HCT116 (cell line): ENCODE measurements at regions not wholly inside any gene's neighbourhood (a gene's known extent, or its start where the extent isn't known, plus 50 kb on each side); places are given as distances from the start of the nearest gene placed in this dataset.

Experiments
- ATAC-seq: fragments of 200-7000 bp; cut with Tn5 transposase; 2 replicates; pipeline ENCODE4 v1.9.1; 2020; ENCODE audit warnings: mild to moderate bottlenecking, moderate library complexity
- BruUV-seq: library from RNA; stranded (reverse); fragments of 400-500 nt; replicated peaks from 2 replicates; lab custom pipeline; 2021; lab: Mats Ljungman, UMichigan
- CTCF ChIA-PET: fragments of 300-600 bp; sonication (Branson Sonifier 250); formaldehyde crosslinking; loops from one replicate; lab custom pipeline; 2021; ENCODE audit warnings: antibody characterized with exemption; lab: Charles Lee
- POLR2A ChIA-PET: fragments of 300-600, 350-600 bp; sonication (Branson Sonifier 250); formaldehyde crosslinking; loops from one replicate; lab custom pipeline; 2021; ENCODE audit warnings: antibody characterized with exemption; lab: Charles Lee
- RAD21 ChIA-PET, 2 experiments: fragments of 300-600 bp; sonication (Branson Sonifier 250); formaldehyde crosslinking; loops; one replicate each; lab custom pipeline; 2023; ENCODE audit warnings: low total read pairs in 2 of 2; ENCODE audit not compliant: uncharacterized antibody in 2 of 2, unreplicated experiment in 2 of 2, low non-redundant PET in 1 of 2; lab: Charles Lee
- DNase-seq: peaks from one replicate; pipeline ENCODE4 v3.0.0-alpha.2; 2010; ENCODE audit warnings: low read depth, low spot score
- H2AFZ ChIP-seq: fragments of 200-600 bp; shearing (Covaris generic), sonication (generic); 2 replicates; pipeline ENCODE4 v1.6.1; 2017; ENCODE audit warnings: low read depth, mixed run types, mixed read lengths, antibody characterized with exemption, low read length; ENCODE audit not compliant: poor library complexity, severe bottlenecking
- H3K27ac ChIP-seq: 2 replicates; pipeline ENCODE4 v1.5.1; 2012; ENCODE audit warnings: low read depth, low read length
- H3K27me3 ChIP-seq: fragments of 200-600 bp; sonication (generic); 2 replicates; pipeline ENCODE4 v1.6.1; 2016; ENCODE audit warnings: mixed run types, low read length, mixed read lengths; ENCODE audit not compliant: insufficient read depth
- H3K36me3 ChIP-seq, 2 experiments: fragments of 200-500 bp in 1 of 2; fragments of 200-600 bp in 1 of 2; sonication (Bioruptor generic) in 1 of 2; sonication (generic) in 1 of 2; 2 replicates each; pipeline versions ENCODE4 v1.5.1 to v1.6.1; 2014 to 2016; ENCODE audit warnings: low read length in 2 of 2, inconsistent platforms in 1 of 2, mixed read lengths in 1 of 2, mixed run types in 1 of 2; ENCODE audit not compliant: insufficient read depth in 2 of 2, control insufficient read depth in 1 of 2
- H3K4me1 ChIP-seq, 2 experiments: fragments of 200-600 bp in 1 of 2; sonication (generic) in 1 of 2; 2 replicates each; pipeline versions ENCODE4 v1.5.1 to v1.6.1; 2012 to 2017; ENCODE audit warnings: low read length in 2 of 2, inconsistent platforms in 1 of 2, mild to moderate bottlenecking in 1 of 2, mixed read lengths in 1 of 2, mixed run types in 1 of 2, moderate library complexity in 1 of 2; ENCODE audit not compliant: insufficient read depth in 2 of 2, control insufficient read depth in 1 of 2
- H3K4me2 ChIP-seq: fragments of 200-600 bp; sonication (generic); 2 replicates; pipeline ENCODE4 v1.6.1; 2017; ENCODE audit warnings: mixed run types, low read length, mixed read lengths
- H3K4me3 ChIP-seq, 2 experiments: fragments of 200-600 bp in 1 of 2; sonication (generic) in 1 of 2; replicated peaks in 1 of 2; 2 replicates each; pipeline ENCODE4 v1.5.1; 2011 to 2016; ENCODE audit warnings: low read length in 2 of 2, control low read depth in 1 of 2, low read depth in 1 of 2, mild to moderate bottlenecking in 1 of 2, mixed read lengths in 1 of 2, mixed run types in 1 of 2
- H3K79me2 ChIP-seq: fragments of 200-600 bp; sonication (generic); 2 replicates; pipeline ENCODE4 v1.6.1; 2017; ENCODE audit warnings: mild to moderate bottlenecking, mixed run types, low read length, moderate library complexity, mixed read lengths; ENCODE audit not compliant: insufficient read depth
- H3K9ac ChIP-seq: fragments of 200-600 bp; sonication (generic); 2 replicates; pipeline ENCODE4 v1.6.1; 2016; ENCODE audit warnings: low read length, mixed read lengths
- H3K9me2 ChIP-seq: fragments of 200-600 bp; sonication (generic), shearing (Covaris generic); 2 replicates; pipeline ENCODE4 v1.6.1; 2017; ENCODE audit warnings: mixed run types, mild to moderate bottlenecking, moderate library complexity; ENCODE audit not compliant: insufficient read depth
- H3K9me3 ChIP-seq, 2 experiments: fragments of 200-500 bp in 1 of 2; fragments of 200-600 bp in 1 of 2; sonication (Bioruptor generic) in 1 of 2; sonication (generic) in 1 of 2; 2 replicates each; pipeline ENCODE4 v1.6.1; 2014 to 2017; ENCODE audit warnings: low read length in 2 of 2, mixed read lengths in 2 of 2, inconsistent platforms in 1 of 2, low read depth in 1 of 2, mild to moderate bottlenecking in 1 of 2, mixed run types in 1 of 2, moderate library complexity in 1 of 2; ENCODE audit not compliant: control insufficient read depth in 1 of 2, insufficient read depth in 1 of 2
- H4K20me1 ChIP-seq: fragments of 200-600 bp; sonication (generic), shearing (Covaris generic); 2 replicates; pipeline ENCODE4 v1.6.1; 2017; ENCODE audit warnings: mixed run types, mild to moderate bottlenecking, moderate library complexity; ENCODE audit not compliant: insufficient read depth
- EGR1 ChIP-seq: IDR thresholded peaks from 2 replicates; pipeline ENCODE4 v1.6.1; 2012; ENCODE audit warnings: low read depth
- RAD21 ChIP-seq: IDR thresholded peaks from 2 replicates; pipeline ENCODE4 v1.6.1; 2012; ENCODE audit warnings: low read depth, mild to moderate bottlenecking
- SIN3A ChIP-seq: IDR thresholded peaks from 2 replicates; pipeline ENCODE4 v1.6.1; 2012; ENCODE audit warnings: low read depth
- YY1 ChIP-seq: IDR thresholded peaks from 2 replicates; pipeline ENCODE4 v1.6.1; 2011; ENCODE audit warnings: low read length, low read depth, moderate library complexity, mild to moderate bottlenecking; ENCODE audit not compliant: insufficient replicate concordance; ENCODE audit errors: extremely low read depth
- intact Hi-C: fragments of 100-400 bp; cut with micrococcal nuclease; formaldehyde crosslinking; loops from 2 replicates; pipeline ENCODE4 v1.10.0; 2022
- TF ChIP-seq, protein P1 (sequence below): IDR thresholded peaks from 2 replicates; pipeline ENCODE4 v1.6.1; 2012

GRCh38 chr2:64842030-64842429, 147.2 kb upstream of the SLC1A4 start:
- Histone ChIP-seq H3K9me2 (no peaks in the 10 kb centered on the region), H3K4me3 (no peak overlapping the region), H3K36me3 (no peaks in the 10 kb centered on the region), H3K27me3 (no peaks in the 10 kb centered on the region), H4K20me1 (no peaks in the 10 kb centered on the region), H2AFZ (peak overlapping the region; percentile 93), H3K4me1 (peaks cover 41 to 54% of the 10 kb centered on the region in 2 experiments), H3K9me3 (no peaks in the 10 kb centered on the region), H3K4me2 (0 out of 2 replicates have a peak overlapping the region, but pooled peaks have one; percentile 11), H3K79me2 (no peaks in the 10 kb centered on the region), H3K27ac (no peak overlapping the region), H3K9ac (no peak overlapping the region)
- CTCF ChIA-PET, result no interaction called here
- POLR2A ChIA-PET, result interaction anchor here (2.2 to 5.6 kb wide), 2 partner anchors 9 to 17 kb away, joined by 7 to 38 read pairs; no protein-coding TSS in a partner anchor
- DNase-seq, result no peak
- intact Hi-C loops, result no loop called here
- no TSS peak for BruUV-seq
- TF ChIP-seq SIN3A (no peak), EGR1 (no peak), YY1 (peak; percentile 57)
- RAD21 ChIA-PET, result interaction anchor here in 1 of 2 experiments (0.5 kb wide), 1 partner anchor 259 kb away, joined by 3 read pairs; no protein-coding TSS in a partner anchor
- ATAC-seq, result no peak

GRCh38 chr2:64844087-64844486, 145.1 kb upstream of the SLC1A4 start:
- no peak for TF ChIP-seq RAD21
- TF ChIP-seq, protein P1, sequence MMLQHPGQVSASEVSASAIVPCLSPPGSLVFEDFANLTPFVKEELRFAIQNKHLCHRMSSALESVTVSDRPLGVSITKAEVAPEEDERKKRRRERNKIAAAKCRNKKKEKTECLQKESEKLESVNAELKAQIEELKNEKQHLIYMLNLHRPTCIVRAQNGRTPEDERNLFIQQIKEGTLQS, result no peak

More at GRCh38 chr2:64844087-64844486, 145.1 kb upstream of the SLC1A4 start:
- H3K9ac ChIP-seq, result no peak overlapping the region
- no peak overlapping the region for H3K4me3 ChIP-seq
- H3K9me2 ChIP-seq, result no peaks in the 10 kb centered on the region
- no TSS peak for BruUV-seq
- H3K27me3 ChIP-seq, result no peaks in the 10 kb centered on the region
- H3K27ac ChIP-seq, result no peak overlapping the region
- no peak for ATAC-seq
- no peaks in the 10 kb centered on the region for H3K36me3 ChIP-seq
- peak overlapping the region; percentile 83 for H2AFZ ChIP-seq
- ChIA-PET CTCF (no interaction called here), POLR2A (no interaction called here), RAD21 (no interaction called here)
- H3K4me2 ChIP-seq, result no peak overlapping the region
- DNase-seq, result no peak
- no peaks in the 10 kb centered on the region for H3K9me3 ChIP-seq
- intact Hi-C loops, result no loop called here
- no peaks in the 10 kb centered on the region for H3K79me2 ChIP-seq
- H4K20me1 ChIP-seq, result no peaks in the 10 kb centered on the region
- H3K4me1 ChIP-seq, result peaks cover 24 to 34% of the 10 kb centered on the region in 2 experiments
